ENCODE measurements at regions not wholly inside any gene's neighbourhood (a gene's known extent, or its start where the extent isn't known, plus 50 kb on each side); places are given as distances from the start of the nearest gene placed in this dataset.

- TF ChIP-seq CTCF (IDR thresholded peaks at IDR 0.05; ENCODE audit: poor library complexity) (no peak), EZH2 (IDR thresholded peaks at IDR 0.05; ENCODE audit: borderline replicate concordance) (no peak), EZH2phosphoT487 (IDR thresholded peaks at IDR 0.05; ENCODE audit: low read depth, severe bottlenecking, unreplicated experiment) (no peak)
Measured at GRCh38 chr2:890214-890613, 60.4 kb upstream of the SNTG2 start.

All from hepatocyte (in vitro differentiated cells).